Thyroid gland (tissue), 4 donors: ENCODE measurements at regions not wholly inside any gene's neighbourhood (a gene's known extent, or its start where the extent isn't known, plus 50 kb on each side); places are given as distances from the start of the nearest gene placed in this dataset.

Source experiments
- CTCF ChIP-seq, 6 experiments: fragments of 200-600 bp in 3 of 6; fragments of 450-650 bp in 3 of 6; sonication (generic) in 3 of 6; IDR thresholded peaks; one replicate each; pipeline ENCODE4 v1.5.1; 2016 to 2019; ENCODE audit warnings: antibody characterized with exemption in 6 of 6, mild to moderate bottlenecking in 2 of 6, inconsistent platforms in 1 of 6, moderate library complexity in 1 of 6
- POLR2A ChIP-seq, 2 donors: fragments of 450-650 bp; IDR thresholded peaks; one replicate each; pipeline ENCODE4 v1.6.1; 2017; ENCODE audit warnings: antibody characterized with exemption in 2 of 2, mild to moderate bottlenecking in 2 of 2, moderate library complexity in 1 of 2

DNA sequence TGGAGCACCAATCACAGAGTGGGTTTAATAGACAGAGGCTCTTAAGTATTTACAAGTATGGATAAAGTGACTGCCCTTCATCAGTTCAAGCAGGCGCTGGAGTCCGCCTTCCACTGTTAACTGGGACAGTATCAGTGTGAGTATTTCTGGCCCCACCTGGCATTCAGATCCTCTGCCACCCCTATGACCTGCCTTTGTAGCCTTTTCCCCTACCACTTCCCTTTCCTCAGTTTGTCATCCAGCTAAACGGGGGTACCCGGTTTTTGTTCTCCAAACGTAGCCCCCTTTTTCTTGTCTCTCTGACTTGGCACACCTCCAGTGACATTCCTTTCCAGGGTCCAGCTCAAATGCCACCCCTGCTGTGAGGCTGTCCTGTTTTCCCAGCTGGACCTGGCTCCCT is 134.4 kb downstream of the SNX10 start:
- TF ChIP-seq CTCF (IDR thresholded peaks at IDR 0.05) = no peak
- no peak for TF ChIP-seq POLR2A (IDR thresholded peaks at IDR 0.05)
